ENCODE measurements at regions not wholly inside any gene's neighbourhood (a gene's known extent, or its start where the extent isn't known, plus 50 kb on each side); places are given as distances from the start of the nearest gene placed in this dataset.

DNA sequence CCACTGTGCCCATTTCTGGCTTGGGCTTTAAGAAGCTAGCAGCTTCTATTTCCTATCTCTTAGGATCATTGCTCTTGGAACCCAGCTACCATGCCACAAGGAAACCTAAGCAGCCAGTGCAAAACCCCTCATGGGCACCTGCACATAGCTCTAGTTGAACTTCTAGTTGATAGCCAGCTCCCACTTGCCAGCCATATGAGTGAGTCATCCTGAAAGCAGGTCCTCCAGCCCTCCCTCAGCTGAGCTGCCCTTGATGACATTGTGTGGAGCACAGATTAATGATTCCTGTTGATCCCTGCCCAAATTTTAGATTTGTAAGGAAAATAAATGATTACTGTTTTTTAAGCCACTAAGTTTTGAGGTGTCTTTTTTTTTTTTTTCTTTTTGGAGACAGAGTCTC lies 234.2 kb upstream of the FBXO33 start:
- H3K9ac ChIP-seq (ENCODE audit: insufficient read depth, low read length, poor library complexity, severe bottlenecking) = no peak overlapping the region
- peaks cover 3 to 8% of the 10 kb centered on the region in 2 donors for H3K9me3 ChIP-seq (replicated peaks in 1 of 2; ENCODE audit: control insufficient read depth in 1 of 2, insufficient read depth in 1 of 2, low read length in 2 of 2)
- H3K4me3 Mint-ChIP-seq = no peak overlapping the region
- H3K27ac Mint-ChIP-seq = no peak overlapping the region
- no peaks in the 10 kb centered on the region for H3K36me3 Mint-ChIP-seq
- peaks cover 0 to 19% (median 5%) of the 10 kb centered on the region in 7 donors for H3K9me3 Mint-ChIP-seq
- no peak overlapping the region for H2AFZ ChIP-seq (ENCODE audit: insufficient read depth, low read depth, low read length, poor library complexity, severe bottlenecking)
- H3K79me2 ChIP-seq (ENCODE audit: insufficient read depth, low read length) = no peaks in the 10 kb centered on the region
- no peak overlapping the region for H3K4me2 ChIP-seq (replicated peaks; ENCODE audit: extremely low read depth, low read length, poor library complexity, severe bottlenecking)
- no peak overlapping the region for H3K27ac ChIP-seq (ENCODE audit: low read depth in 1 of 2, low read length in 2 of 2)
- DNase-seq = no peak
- intact Hi-C loops (cut with micrococcal nuclease) = no loop called here
- no peaks in the 10 kb centered on the region for H4K20me1 ChIP-seq (ENCODE audit: insufficient read depth, low read length)
- no peaks in the 10 kb centered on the region for H3K4me1 ChIP-seq (ENCODE audit: control insufficient read depth in 1 of 2, insufficient read depth in 2 of 2, low read length in 2 of 2)
- no peak for TF ChIP-seq CTCF (IDR thresholded peaks at IDR 0.05)
- H3K4me1 Mint-ChIP-seq = no peaks in the 10 kb centered on the region
- H3K27me3 ChIP-seq (ENCODE audit: control insufficient read depth in 2 of 2, insufficient read depth in 2 of 2, low read length in 2 of 2) = no peaks in the 10 kb centered on the region
- H3K4me3 ChIP-seq (replicated peaks in 1 of 3; ENCODE audit: low read depth in 2 of 3, low read length in 3 of 3) = no peak overlapping the region
- no peaks in the 10 kb centered on the region for H3K27me3 Mint-ChIP-seq (ENCODE audit: low read depth in 3 of 3)
- H3K36me3 ChIP-seq (replicated peaks in 1 of 2; ENCODE audit: control insufficient read depth in 1 of 2, insufficient read depth in 2 of 2, low read length in 2 of 2) = no peaks in the 10 kb centered on the region

- Histone ChIP-seq H2AFZ (ENCODE audit: insufficient read depth, low read depth, low read length, poor library complexity, severe bottlenecking) (no peak overlapping the region), H3K27ac (ENCODE audit: low read depth in 1 of 2, low read length in 2 of 2) (no peak overlapping the region), H3K4me3 (replicated peaks in 1 of 3; ENCODE audit: low read depth in 2 of 3, low read length in 3 of 3) (no peak overlapping the region), H3K9me3 (replicated peaks in 1 of 2; ENCODE audit: control insufficient read depth in 1 of 2, insufficient read depth in 1 of 2, low read length in 2 of 2) (peaks cover 0 to 8% of the 10 kb centered on the region in 2 donors), H3K79me2 (ENCODE audit: insufficient read depth, low read length) (no peaks in the 10 kb centered on the region), H3K4me2 (replicated peaks; ENCODE audit: extremely low read depth, low read length, poor library complexity, severe bottlenecking) (no peak overlapping the region), H3K27me3 (ENCODE audit: control insufficient read depth in 2 of 2, insufficient read depth in 2 of 2, low read length in 2 of 2) (no peaks in the 10 kb centered on the region), H3K36me3 (replicated peaks in 1 of 2; ENCODE audit: control insufficient read depth in 1 of 2, insufficient read depth in 2 of 2, low read length in 2 of 2) (no peaks in the 10 kb centered on the region), H3K9ac (ENCODE audit: insufficient read depth, low read length, poor library complexity, severe bottlenecking) (no peak overlapping the region), H3K4me1 (ENCODE audit: control insufficient read depth in 1 of 2, insufficient read depth in 2 of 2, low read length in 2 of 2) (no peaks in the 10 kb centered on the region), H4K20me1 (ENCODE audit: insufficient read depth, low read length) (no peaks in the 10 kb centered on the region)
- H3K4me3 Mint-ChIP-seq = no peak overlapping the region
- H3K27me3 Mint-ChIP-seq (ENCODE audit: low read depth in 3 of 3) = no peaks in the 10 kb centered on the region
- H3K27ac Mint-ChIP-seq = no peak overlapping the region
- DNase-seq = no peak
- intact Hi-C loops (cut with micrococcal nuclease) = no loop called here
- no CpG with 5 or more reads among the region's 1 CpG for WGBS (ENCODE audit: insufficient coverage)
- H3K9me3 Mint-ChIP-seq = peaks cover 0 to 19% (median 7%) of the 10 kb centered on the region in 7 donors
- no peak for TF ChIP-seq CTCF (IDR thresholded peaks at IDR 0.05)
- no peaks in the 10 kb centered on the region for H3K4me1 Mint-ChIP-seq
- no peaks in the 10 kb centered on the region for H3K36me3 Mint-ChIP-seq
These were observed 232.8 kb upstream of the FBXO33 start for GRCh38 chr14:39665075-39665475.
